AG20443 (cell line): ENCODE measurements at regions not wholly inside any gene's neighbourhood (a gene's known extent, or its start where the extent isn't known, plus 50 kb on each side); places are given as distances from the start of the nearest gene placed in this dataset.
"Not testable (repeated sequence)": the region's sequence is repeated elsewhere in the genome, so short reads cannot be mapped to it uniquely, and the experiment has no call there.

Experiments
- DNase-seq: peaks from one replicate; pipeline ENCODE4 v3.0.0; 2012; ENCODE audit warnings: low spot score, mixed read lengths

- DNase-seq = not testable (repeated sequence)
Observed at GRCh38 chr12:9411616-9412268, 196.0 kb downstream of the KLRB1 start.

- not testable (repeated sequence) for DNase-seq
Observed at GRCh38 chr12:9407425-9407748, 199.2 kb upstream of the PZP start.

GRCh38 chr12:9406564-9407424, 198.6 kb upstream of the PZP start:
- DNase-seq = no peak

- no peak for DNase-seq
Observed at GRCh38 chr12:9405886-9406563, 197.8 kb upstream of the PZP start.

- no peak for DNase-seq
Observed at GRCh38 chr12:9404469-9405260, 196.5 kb upstream of the PZP start.

GRCh38 chr12:9404031-9404430, 195.8 kb upstream of the PZP start:
- DNase-seq = no peak

GRCh38 chr12:9402432-9403040, 194.3 kb upstream of the PZP start:
- not testable (repeated sequence) for DNase-seq

- not testable (repeated sequence) for DNase-seq
Observed at GRCh38 chr12:9396367-9396766, 188.2 kb upstream of the PZP start.

- not testable (repeated sequence) for DNase-seq
Observed at GRCh38 chr12:9395220-9395619, 187.0 kb upstream of the PZP start.

- no peak for DNase-seq
Observed at GRCh38 chr12:9392842-9393241, 184.6 kb upstream of the PZP start.

- DNase-seq = no peak
Observed at GRCh38 chr12:9391815-9392214, 183.6 kb upstream of the PZP start.

GRCh38 chr12:9390761-9391160, 182.6 kb upstream of the PZP start:
- DNase-seq = no peak

GRCh38 chr12:9389796-9390195, 181.6 kb upstream of the PZP start:
- no peak for DNase-seq

- DNase-seq = no peak
Observed at GRCh38 chr12:9388379-9388778, 180.2 kb upstream of the PZP start.

GRCh38 chr12:9387450-9387849, 179.3 kb upstream of the PZP start:
- DNase-seq = no peak

- no peak for DNase-seq
Observed at GRCh38 chr12:9383585-9383984, 175.4 kb upstream of the PZP start.

- no peak for DNase-seq
Observed at GRCh38 chr12:9381619-9382018, 173.4 kb upstream of the PZP start.

- no peak for DNase-seq
Observed at GRCh38 chr12:9380650-9381049, 172.5 kb upstream of the PZP start.

- no peak for DNase-seq
Observed at GRCh38 chr12:9379023-9379742, 171.0 kb upstream of the PZP start.

GRCh38 chr12:9378430-9378835, 170.2 kb upstream of the PZP start:
- DNase-seq = no peak

- no peak for DNase-seq
Observed at GRCh38 chr12:9372202-9372601, 164.0 kb upstream of the PZP start.
